ENCODE measurements at regions not wholly inside any gene's neighbourhood (a gene's known extent, or its start where the extent isn't known, plus 50 kb on each side); places are given as distances from the start of the nearest gene placed in this dataset.
A peak's percentile ranks its signal among the peaks of the same experiment; 100 is the strongest.

GRCh38 chr1:90149101-90149500 lies 154.2 kb downstream of the ZNF326 start:
- Histone ChIP-seq H3K27ac (no peak overlapping the region), H3K4me3 (no peak overlapping the region), H3K27me3 (no peaks in the 10 kb centered on the region), H3K9me3 (no peaks in the 10 kb centered on the region), H3K4me1 (no peaks in the 10 kb centered on the region), H3K36me3 (ENCODE audit: low read depth, missing control alignments) (no peaks in the 10 kb centered on the region)
- intact Hi-C loops (cut with DNase I; ENCODE audit: low total_unique reads): no loop called here
- DNase-seq: peak; percentile 15
- TF ChIP-seq POLR2A (IDR thresholded peaks at IDR 0.05) (no peak), CTCF (IDR thresholded peaks at IDR 0.05) (no peak)
- WGBS, 2 donors: 58 to 61% methylated on average over 6 of the region's 6 CpGs

- DNase-seq: no peak
- no peaks in the 10 kb centered on the region for H3K4me1 ChIP-seq
- TF ChIP-seq CTCF (IDR thresholded peaks at IDR 0.05): no peak
- TF ChIP-seq POLR2A (IDR thresholded peaks at IDR 0.05): no peak
- no peaks in the 10 kb centered on the region for H3K36me3 ChIP-seq (ENCODE audit: low read depth, missing control alignments)
- H3K4me3 ChIP-seq: no peak overlapping the region
- no peaks in the 10 kb centered on the region for H3K9me3 ChIP-seq
- H3K27me3 ChIP-seq: no peaks in the 10 kb centered on the region
- intact Hi-C loops (cut with DNase I; ENCODE audit: low total_unique reads): no loop called here
- H3K27ac ChIP-seq: no peak overlapping the region
These were observed 152.2 kb downstream of the ZNF326 start for GRCh38 chr1:90147093-90147492.

GRCh38 chr1:90144820-90145219 lies 149.9 kb downstream of the ZNF326 start:
- Histone ChIP-seq H3K27ac (no peak overlapping the region), H3K36me3 (ENCODE audit: low read depth, missing control alignments) (no peaks in the 10 kb centered on the region), H3K4me3 (no peak overlapping the region), H3K4me1 (no peaks in the 10 kb centered on the region), H3K9me3 (no peaks in the 10 kb centered on the region), H3K27me3 (no peaks in the 10 kb centered on the region)
- intact Hi-C loops (cut with DNase I; ENCODE audit: low total_unique reads): no loop called here
- no peak for TF ChIP-seq POLR2A (IDR thresholded peaks at IDR 0.05)
- no peak for TF ChIP-seq CTCF (IDR thresholded peaks at IDR 0.05)
- DNase-seq: no peak
- 54 to 85% methylated on average over 1 of the region's 1 CpG for WGBS, 2 donors

DNA sequence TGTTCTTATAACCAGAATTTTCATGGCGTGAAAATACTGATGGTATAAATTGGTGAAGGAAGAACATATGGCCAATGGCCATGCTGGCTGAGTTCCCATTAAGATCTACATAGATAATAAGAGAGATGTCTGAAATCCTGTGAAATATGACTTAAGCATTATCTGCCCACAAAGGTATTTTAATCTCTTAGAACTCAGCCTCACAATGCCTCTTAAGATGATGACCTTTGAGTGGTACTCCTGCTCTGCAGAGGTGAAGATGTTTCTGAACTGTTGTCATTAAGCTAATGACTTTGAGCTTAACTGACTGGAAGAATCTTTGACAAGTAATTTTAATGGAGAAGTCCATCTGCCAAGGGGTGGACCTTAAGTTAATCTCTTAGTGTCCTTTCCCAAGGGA lies 148.7 kb downstream of the ZNF326 start:
- no peak overlapping the region for H3K4me3 ChIP-seq
- no peak for TF ChIP-seq POLR2A (IDR thresholded peaks at IDR 0.05)
- TF ChIP-seq CTCF (IDR thresholded peaks at IDR 0.05): no peak
- no peak overlapping the region for H3K27ac ChIP-seq
- H3K27me3 ChIP-seq: no peaks in the 10 kb centered on the region
- no peaks in the 10 kb centered on the region for H3K36me3 ChIP-seq (ENCODE audit: low read depth, missing control alignments)
- H3K4me1 ChIP-seq: no peaks in the 10 kb centered on the region
- 84 to 89% methylated on average over 1 of the region's 1 CpG for WGBS, 2 donors
- DNase-seq: no peak
- intact Hi-C loops (cut with DNase I; ENCODE audit: low total_unique reads): no loop called here
- no peaks in the 10 kb centered on the region for H3K9me3 ChIP-seq

DNA sequence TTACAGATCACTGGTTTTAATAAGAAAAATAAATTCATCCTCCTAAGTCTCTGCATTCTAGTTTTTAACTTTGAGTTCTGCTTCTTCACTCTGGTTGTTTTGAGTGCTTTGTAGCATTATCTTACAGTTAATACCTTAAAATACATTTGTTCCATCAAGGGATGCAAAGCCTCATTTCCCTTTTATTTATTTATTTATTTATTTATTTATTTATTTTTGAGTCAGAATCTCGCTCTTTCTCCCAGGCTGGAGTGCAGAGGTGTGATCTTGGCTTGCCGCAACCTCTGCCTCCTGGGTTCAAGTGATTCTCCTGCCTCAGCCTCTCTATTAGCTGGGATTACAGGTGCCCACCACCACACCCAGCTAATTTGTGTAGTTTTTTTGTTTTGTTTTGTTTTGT lies 147.8 kb downstream of the ZNF326 start:
- Histone ChIP-seq H3K27me3 (no peaks in the 10 kb centered on the region), H3K4me3 (no peak overlapping the region), H3K36me3 (ENCODE audit: low read depth, missing control alignments) (no peaks in the 10 kb centered on the region), H3K4me1 (no peaks in the 10 kb centered on the region), H3K27ac (no peak overlapping the region), H3K9me3 (no peaks in the 10 kb centered on the region)
- no peak for TF ChIP-seq CTCF (IDR thresholded peaks at IDR 0.05)
- TF ChIP-seq POLR2A (IDR thresholded peaks at IDR 0.05): no peak
- 78 to 90% methylated on average over 2 of the region's 2 CpGs for WGBS, 2 donors
- intact Hi-C loops (cut with DNase I; ENCODE audit: low total_unique reads): no loop called here
- DNase-seq: no peak
